ENCODE measurements at regions not wholly inside any gene's neighbourhood (a gene's known extent, or its start where the extent isn't known, plus 50 kb on each side); places are given as distances from the start of the nearest gene placed in this dataset.

- DNase-seq, result no peak
Observed at GRCh38 chr12:114789276-114789675, 105.3 kb upstream of the TBX3 start.

- no peak for DNase-seq
Observed at GRCh38 chr12:114784526-114784925, 100.6 kb upstream of the TBX3 start.

GRCh38 chr12:114783089-114783618, 99.2 kb upstream of the TBX3 start:
- no peak for DNase-seq

- DNase-seq, result no peak
Observed at GRCh38 chr12:114780746-114781399, 96.9 kb upstream of the TBX3 start.

GRCh38 chr12:114779647-114780046, 95.7 kb upstream of the TBX3 start:
- no peak for DNase-seq

GRCh38 chr12:114779186-114779585, 95.2 kb upstream of the TBX3 start:
- DNase-seq, result no peak

GRCh38 chr12:114776731-114777442, 92.9 kb upstream of the TBX3 start:
- peak; percentile 42 for DNase-seq

- no peak for DNase-seq
Observed at GRCh38 chr12:114774699-114775098, 90.7 kb upstream of the TBX3 start.

GRCh38 chr12:114774197-114774596, 90.2 kb upstream of the TBX3 start:
- DNase-seq, result no peak

GRCh38 chr12:114770323-114770722, 86.3 kb upstream of the TBX3 start:
- no peak for DNase-seq

GRCh38 chr12:114769634-114770033, 85.7 kb upstream of the TBX3 start:
- no peak for DNase-seq

GRCh38 chr12:114767906-114768722, 84.1 kb upstream of the TBX3 start:
- no peak for DNase-seq

- no peak for DNase-seq
Observed at GRCh38 chr12:114767084-114767760, 83.2 kb upstream of the TBX3 start.

GRCh38 chr12:114765960-114766691, 82.2 kb upstream of the TBX3 start:
- DNase-seq, result no peak

- DNase-seq, result no peak
Observed at GRCh38 chr12:114764510-114764909, 80.5 kb upstream of the TBX3 start.

- DNase-seq, result peak; percentile 24
Observed at GRCh38 chr12:114762490-114763110, 78.6 kb upstream of the TBX3 start.

GRCh38 chr12:114760151-114760877, 76.3 kb upstream of the TBX3 start:
- no peak for DNase-seq

GRCh38 chr12:114759635-114760034, 75.7 kb upstream of the TBX3 start:
- no peak for DNase-seq

GRCh38 chr12:114757684-114758325, 73.8 kb upstream of the TBX3 start:
- no peak for DNase-seq

- no peak for DNase-seq
Observed at GRCh38 chr12:114752217-114752616, 68.2 kb upstream of the TBX3 start.

Measured in fibroblast of skin of back (primary cell).